ENCODE measurements at regions not wholly inside any gene's neighbourhood (a gene's known extent, or its start where the extent isn't known, plus 50 kb on each side); places are given as distances from the start of the nearest gene placed in this dataset.
A peak's percentile ranks its signal among the peaks of the same experiment; 100 is the strongest.
"Not testable (repeated sequence)": the region's sequence is repeated elsewhere in the genome, so short reads cannot be mapped to it uniquely, and the experiment has no call there.

DNA sequence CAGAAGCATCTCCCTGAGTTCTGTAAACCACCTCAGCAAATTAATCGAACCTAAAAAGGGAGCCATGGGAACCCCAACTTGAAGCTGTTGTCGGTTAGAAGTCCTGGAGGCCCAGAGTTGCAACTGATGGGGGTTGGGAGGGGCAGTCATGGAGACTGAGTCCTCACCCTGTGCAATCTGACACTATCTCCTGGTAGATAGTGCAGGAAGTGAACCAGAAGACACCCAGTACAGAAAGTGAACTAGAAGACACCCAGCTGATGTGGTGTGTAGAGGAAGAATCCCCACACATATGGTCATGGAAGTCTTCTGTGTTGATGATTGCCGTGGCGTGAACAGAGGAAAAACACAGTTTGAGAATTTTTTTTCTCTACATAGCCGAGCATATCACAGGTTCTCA is 58.8 kb upstream of the SRRM3 start:
- peaks cover 1% of the 10 kb centered on the region for H3K4me1 Mint-ChIP-seq (ENCODE audit: low read depth)
- ATAC-seq (no peak), DNase-seq (no peak)
- TF ChIP-seq, protein P1, sequence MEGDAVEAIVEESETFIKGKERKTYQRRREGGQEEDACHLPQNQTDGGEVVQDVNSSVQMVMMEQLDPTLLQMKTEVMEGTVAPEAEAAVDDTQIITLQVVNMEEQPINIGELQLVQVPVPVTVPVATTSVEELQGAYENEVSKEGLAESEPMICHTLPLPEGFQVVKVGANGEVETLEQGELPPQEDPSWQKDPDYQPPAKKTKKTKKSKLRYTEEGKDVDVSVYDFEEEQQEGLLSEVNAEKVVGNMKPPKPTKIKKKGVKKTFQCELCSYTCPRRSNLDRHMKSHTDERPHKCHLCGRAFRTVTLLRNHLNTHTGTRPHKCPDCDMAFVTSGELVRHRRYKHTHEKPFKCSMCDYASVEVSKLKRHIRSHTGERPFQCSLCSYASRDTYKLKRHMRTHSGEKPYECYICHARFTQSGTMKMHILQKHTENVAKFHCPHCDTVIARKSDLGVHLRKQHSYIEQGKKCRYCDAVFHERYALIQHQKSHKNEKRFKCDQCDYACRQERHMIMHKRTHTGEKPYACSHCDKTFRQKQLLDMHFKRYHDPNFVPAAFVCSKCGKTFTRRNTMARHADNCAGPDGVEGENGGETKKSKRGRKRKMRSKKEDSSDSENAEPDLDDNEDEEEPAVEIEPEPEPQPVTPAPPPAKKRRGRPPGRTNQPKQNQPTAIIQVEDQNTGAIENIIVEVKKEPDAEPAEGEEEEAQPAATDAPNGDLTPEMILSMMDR (IDR thresholded peaks at IDR 0.05), result no peak
- no peaks in the 10 kb centered on the region for H3K36me3 Mint-ChIP-seq (ENCODE audit: low read depth)
- no peak overlapping the region for H3K4me3 Mint-ChIP-seq
- intact Hi-C loops (cut with micrococcal nuclease), result no loop called here
- H3K9me3 Mint-ChIP-seq, result no peaks in the 10 kb centered on the region
- ChIA-PET CTCF (no interaction called here), POLR2A (no interaction called here)
- H3K27me3 Mint-ChIP-seq, result no peaks in the 10 kb centered on the region
- H3K27ac Mint-ChIP-seq, result no peak overlapping the region

DNA sequence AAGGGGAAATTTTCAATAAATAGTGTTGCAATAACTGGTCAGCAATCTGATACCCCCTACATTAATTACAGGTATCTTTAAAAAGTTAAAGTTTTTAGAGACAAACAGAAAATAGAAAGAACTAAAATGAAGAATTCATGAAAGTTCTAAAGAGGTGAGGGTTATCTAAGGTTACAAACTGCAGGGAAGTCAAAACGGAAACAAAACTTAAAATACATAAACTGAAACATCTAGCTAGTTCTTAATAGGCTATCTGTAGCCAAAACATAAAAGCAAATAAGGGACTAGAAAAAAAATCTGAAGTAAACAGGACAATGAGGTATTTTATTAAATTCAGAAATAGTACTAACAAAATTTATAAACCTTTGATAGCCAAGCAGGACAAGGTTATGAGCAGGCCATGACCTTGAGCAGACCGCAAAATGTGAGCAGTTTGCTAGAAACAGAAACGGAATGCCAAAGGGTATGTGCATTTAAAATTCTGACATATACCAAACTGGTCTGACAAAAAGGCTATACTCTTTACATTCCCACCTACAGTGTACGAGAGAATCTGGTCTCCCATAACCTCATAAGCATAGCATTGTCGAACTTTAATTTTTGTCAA is 56.9 kb upstream of the SRRM3 start:
- DNase-seq; H3K36me3 Mint-ChIP-seq (ENCODE audit: low read depth); H3K27me3 Mint-ChIP-seq; ATAC-seq; H3K4me3 Mint-ChIP-seq; intact Hi-C loops (cut with micrococcal nuclease); H3K27ac Mint-ChIP-seq; H3K4me1 Mint-ChIP-seq (ENCODE audit: low read depth); POLR2A ChIA-PET; H3K9me3 Mint-ChIP-seq: not testable (repeated sequence)
- CTCF ChIA-PET, result interaction anchor here (1.0 kb wide), 1 partner anchor 18 kb away, joined by 3 read pairs; no protein-coding TSS in a partner anchor

DNA sequence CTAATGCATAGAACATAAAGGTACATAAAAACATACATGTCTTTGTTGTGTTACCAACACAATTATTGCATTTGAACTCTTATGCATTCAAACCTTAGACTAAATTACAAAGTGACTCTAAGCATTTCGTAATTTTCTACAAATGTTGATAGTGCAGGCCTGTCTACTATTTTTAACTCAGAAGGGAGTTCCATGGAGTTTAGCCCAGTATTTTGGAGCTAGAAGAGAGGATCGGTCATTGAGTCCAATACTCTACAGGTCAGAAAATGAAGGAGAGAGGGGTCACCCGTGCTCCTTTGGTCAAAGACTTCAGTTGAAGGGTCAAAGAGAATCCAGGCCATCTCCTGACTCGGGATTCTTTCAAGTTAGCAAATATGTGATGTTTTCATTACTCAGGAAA is 55.3 kb upstream of the SRRM3 start:
- TF ChIP-seq, protein P1 (IDR thresholded peaks at IDR 0.05), result no peak
- ChIA-PET CTCF (no interaction called here), POLR2A (no interaction called here)
- DNase-seq (no peak), ATAC-seq (no peak)
- no peaks in the 10 kb centered on the region for H3K9me3 Mint-ChIP-seq
- H3K27ac Mint-ChIP-seq, result no peak overlapping the region
- H3K27me3 Mint-ChIP-seq, result no peaks in the 10 kb centered on the region
- intact Hi-C loops (cut with micrococcal nuclease), result no loop called here
- H3K4me3 Mint-ChIP-seq, result no peak overlapping the region
- no peaks in the 10 kb centered on the region for H3K36me3 Mint-ChIP-seq (ENCODE audit: low read depth)
- peaks cover 1% of the 10 kb centered on the region for H3K4me1 Mint-ChIP-seq (ENCODE audit: low read depth)

GRCh38 chr7:76148947-76149346 is 52.7 kb upstream of the SRRM3 start:
- H3K36me3 Mint-ChIP-seq (ENCODE audit: low read depth); CTCF ChIA-PET; H3K27ac Mint-ChIP-seq; H3K27me3 Mint-ChIP-seq; intact Hi-C loops (cut with micrococcal nuclease); H3K9me3 Mint-ChIP-seq; ATAC-seq; DNase-seq; H3K4me3 Mint-ChIP-seq: not testable (repeated sequence)
- POLR2A ChIA-PET, result interaction anchor here (0.8 kb wide), 1 partner anchor 101 kb away, joined by 3 read pairs; the partner anchor contains the start of genes MDH2 and STYXL1
- peaks cover 14% of the 10 kb centered on the region for H3K4me1 Mint-ChIP-seq (ENCODE audit: low read depth)

DNA sequence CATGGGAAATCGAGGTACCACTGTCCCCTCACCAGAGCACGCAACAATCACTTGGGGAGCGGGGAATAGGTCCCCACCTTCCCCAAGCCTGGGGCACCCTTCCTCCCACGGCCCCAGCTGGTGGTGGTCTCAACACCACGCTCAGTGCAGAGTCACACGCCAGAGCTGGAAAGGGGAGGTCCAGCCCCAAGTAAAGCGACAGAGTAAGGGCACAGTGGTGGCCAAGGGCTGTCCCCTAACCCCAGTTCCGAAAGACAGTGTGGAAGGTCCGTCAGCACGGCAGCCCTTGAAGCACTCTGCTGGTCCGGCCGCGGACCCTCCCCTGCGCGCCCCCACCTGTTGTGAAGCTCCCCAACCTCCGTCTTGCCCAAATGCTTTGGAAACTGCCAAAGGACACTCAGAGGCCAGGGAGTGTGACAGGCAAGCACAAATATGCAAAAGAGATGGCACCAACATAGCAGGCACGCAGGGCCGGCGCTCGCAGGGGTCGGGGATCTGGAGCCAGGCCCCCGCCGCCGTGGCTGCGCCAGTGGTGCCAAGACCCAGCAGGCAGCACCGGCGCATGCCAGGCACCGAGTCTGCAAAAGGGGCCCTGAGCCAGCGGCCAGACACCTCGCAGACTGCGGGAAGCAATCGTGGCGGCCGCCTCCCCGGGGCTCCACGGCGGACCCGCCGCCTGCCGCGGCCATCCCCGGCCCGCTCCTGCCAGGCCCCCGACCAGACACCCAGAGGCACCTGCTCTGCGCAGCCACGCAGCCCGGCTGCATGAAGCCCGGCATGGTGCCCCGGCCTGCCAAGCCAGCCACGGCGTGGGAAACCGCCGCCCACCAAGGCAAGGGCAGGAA is 51.6 kb upstream of the SRRM3 start:
- Mint-ChIP-seq H3K36me3 (ENCODE audit: low read depth) (no peaks in the 10 kb centered on the region), H3K4me1 (ENCODE audit: low read depth) (peaks cover 12% of the 10 kb centered on the region), H3K4me3 (no peak overlapping the region), H3K9me3 (no peaks in the 10 kb centered on the region), H3K27me3 (no peaks in the 10 kb centered on the region), H3K27ac (no peak overlapping the region)
- intact Hi-C loops (cut with micrococcal nuclease), result no loop called here
- ChIA-PET CTCF (no interaction called here), POLR2A (interaction anchor here (0.8 kb wide), 1 partner anchor 50 kb away, joined by 3 read pairs; no protein-coding TSS in a partner anchor)
- DNase-seq, result peak; percentile 13
- TF ChIP-seq, protein P1 (IDR thresholded peaks at IDR 0.05), result no peak
- ATAC-seq, result no peak

Measured in activated CD8-positive, alpha-beta T cell treated with anti-CD3 and anti-CD28 coated beads for 36 hours (primary cell).